ENCODE measurements at regions not wholly inside any gene's neighbourhood (a gene's known extent, or its start where the extent isn't known, plus 50 kb on each side); places are given as distances from the start of the nearest gene placed in this dataset.

GRCh38 chr2:41344529-41344928 is 703.3 kb upstream of the PKDCC start (continued):
- TF ChIP-seq CEBPZ (IDR thresholded peaks at IDR 0.05; ENCODE audit: low read depth, low read length) = no peak
- TF ChIP-seq NBN (IDR thresholded peaks at IDR 0.05) = no peak
- no peak for TF ChIP-seq ATF3 (IDR thresholded peaks at IDR 0.05; ENCODE audit: borderline replicate concordance, extremely low read depth, low read depth, low read length)

- WGBS (ENCODE audit: insufficient coverage, insufficient replicate concordance, low lambda C conversion rate, missing lambda C conversion rate) = 48% methylated on average over 3 of the region's 3 CpGs
- TF ChIP-seq POLR2AphosphoS5 (IDR thresholded peaks at IDR 0.05; ENCODE audit: low read length) = no peak
- TF ChIP-seq NFXL1 (IDR thresholded peaks at IDR 0.05; ENCODE audit: borderline replicate concordance) = no peak
- no peak for TF ChIP-seq CHD4 (IDR thresholded peaks at IDR 0.05)
- TF ChIP-seq MEF2B (IDR thresholded peaks at IDR 0.05; ENCODE audit: partially characterized antibody, poor library complexity, severe bottlenecking) = no peak
- no peak for TF ChIP-seq ZNF24 (IDR thresholded peaks at IDR 0.05)
- no peak for TF ChIP-seq ATF3 (IDR thresholded peaks at IDR 0.05; ENCODE audit: borderline replicate concordance, extremely low read depth, low read depth, low read length)
- no peak for TF ChIP-seq BCL11A (IDR thresholded peaks at IDR 0.05; ENCODE audit: low read depth, low read length)
- TF ChIP-seq ZNF207 (IDR thresholded peaks at IDR 0.05; ENCODE audit: borderline replicate concordance) = no peak
- no peak for TF ChIP-seq PBX3 (IDR thresholded peaks at IDR 0.05; ENCODE audit: insufficient replicate concordance, low read depth, low read length)
- TF ChIP-seq CBFB (IDR thresholded peaks at IDR 0.05; ENCODE audit: low read depth) = no peak
- H4K20me1 ChIP-seq (ENCODE audit: control insufficient read depth, insufficient read depth) = no peaks in the 10 kb centered on the region
- ChIA-PET CTCF (interaction anchor here (0.7 kb wide), 1 partner anchor 17 kb away, joined by 3 read pairs; no protein-coding TSS in a partner anchor), SMC1A (ENCODE audit: uncharacterized antibody, unreplicated experiment) (interaction anchor here (1.3 kb wide), 1 partner anchor 7 kb away, joined by 4 read pairs; no protein-coding TSS in a partner anchor), POLR2A (no interaction called here), RAD21 (ENCODE audit: unreplicated experiment) (no interaction called here)
- no peaks in the 10 kb centered on the region for H3K9me3 ChIP-seq (replicated peaks; ENCODE audit: control insufficient read depth, insufficient read depth, low read length)
- H3K79me2 ChIP-seq (ENCODE audit: control insufficient read depth, insufficient read depth, low read length) = no peaks in the 10 kb centered on the region
- DNase-seq (ENCODE audit: low read depth, low spot score) (no peak), ATAC-seq (no peak), FAIRE-seq (no peak)
- H3K27ac ChIP-seq (ENCODE audit: control insufficient read depth, insufficient read depth) = no peak overlapping the region
- no peaks in the 10 kb centered on the region for H3K4me1 ChIP-seq (ENCODE audit: control insufficient read depth, insufficient read depth, low read length)
- in situ Hi-C loops (cut with MboI) = no loop called here
- H3K4me2 ChIP-seq (ENCODE audit: control insufficient read depth, insufficient read depth) = no peak overlapping the region
- H3K9ac ChIP-seq (ENCODE audit: control insufficient read depth, insufficient read depth, low read length) = no peak overlapping the region
- no TSS peak for BruUV-seq (replicated peaks)
- no peaks in the 10 kb centered on the region for H3K27me3 ChIP-seq (replicated peaks in 1 of 2; ENCODE audit: control insufficient read depth in 2 of 2, insufficient read depth in 2 of 2, low read length in 1 of 2)
- intact Hi-C loops (cut with micrococcal nuclease; ENCODE audit: unreplicated experiment) = no loop called here
- no peak overlapping the region for H2AFZ ChIP-seq (ENCODE audit: control insufficient read depth, low read depth, low read length)
- no peak overlapping the region for H3K4me3 ChIP-seq
- no peaks in the 10 kb centered on the region for H3K36me3 ChIP-seq (ENCODE audit: control insufficient read depth in 2 of 2, insufficient read depth in 2 of 2, low read length in 1 of 2)
These were observed 694.8 kb upstream of the PKDCC start for GRCh38 chr2:41353060-41353459.

Measured in GM12878 (cell line).